Neutrophil (primary cell): ENCODE measurements at regions not wholly inside any gene's neighbourhood (a gene's known extent, or its start where the extent isn't known, plus 50 kb on each side); places are given as distances from the start of the nearest gene placed in this dataset.

ENCODE experiments used
- H3K27ac ChIP-seq: fragments of 200-600 bp; sonication (generic); 2 replicates; pipeline ENCODE4 v1.5.1; 2016; ENCODE audit warnings: mild to moderate bottlenecking, moderate library complexity
- H3K27me3 ChIP-seq: fragments of 200-600 bp; sonication (generic); 2 replicates; pipeline ENCODE4 v1.6.0; 2016; ENCODE audit warnings: mild to moderate bottlenecking
- H3K36me3 ChIP-seq: fragments of 200-600 bp; sonication (generic); 2 replicates; pipeline ENCODE4 v1.5.1; 2017
- H3K4me1 ChIP-seq, 2 experiments: fragments of 200-600 bp in 1 of 2; sonication (generic) in 1 of 2; 1 replicate in 1 of 2; 2 replicates in 1 of 2; pipeline versions ENCODE4 v1.5.1 to v1.6.1; 2013 to 2016; ENCODE audit warnings: low read depth in 1 of 2, low read length in 1 of 2, mild to moderate bottlenecking in 1 of 2, moderate library complexity in 1 of 2; ENCODE audit not compliant: control insufficient read depth in 1 of 2, insufficient read depth in 1 of 2
- H3K4me3 ChIP-seq, 2 experiments: fragments of 200-600 bp in 1 of 2; sonication (generic) in 1 of 2; 1 replicate in 1 of 2; 2 replicates in 1 of 2; pipeline ENCODE4 v1.5.1; 2013 to 2016; ENCODE audit warnings: low read depth in 1 of 2, low read length in 1 of 2, mild to moderate bottlenecking in 1 of 2, moderate library complexity in 1 of 2
- H3K9me3 ChIP-seq: fragments of 200-600 bp; sonication (generic); 2 replicates; pipeline ENCODE4 v1.5.1; 2016
- TF ChIP-seq, protein P1 (sequence below): fragments of 200-600 bp; sonication (generic); IDR thresholded peaks from 2 replicates; pipeline ENCODE4 v1.5.1; 2016; ENCODE audit warnings: antibody characterized with exemption

DNA sequence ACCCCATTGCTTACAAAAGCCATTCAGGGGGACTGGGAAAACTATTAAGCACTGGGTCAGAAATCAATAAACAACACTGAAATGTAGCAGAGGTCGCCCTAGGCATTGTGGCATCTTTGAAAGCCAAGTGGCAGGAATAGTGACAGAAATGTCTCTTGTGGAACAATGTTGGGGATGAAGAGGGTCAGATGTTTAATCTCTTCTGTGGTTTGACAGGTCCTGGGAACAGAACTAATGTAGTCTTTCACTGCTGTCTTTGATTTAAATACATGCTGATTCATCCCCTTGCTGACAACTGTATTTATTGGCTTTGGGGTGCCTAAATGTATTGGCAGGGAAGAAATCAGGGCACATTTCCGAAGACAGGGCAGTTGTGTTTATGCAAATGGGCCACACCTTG lies 194.8 kb downstream of the ATG4C start:
- Histone ChIP-seq H3K36me3 (no peaks in the 10 kb centered on the region), H3K4me3 (no peak overlapping the region), H3K27me3 (peaks cover 6% of the 10 kb centered on the region), H3K4me1 (no peaks in the 10 kb centered on the region), H3K9me3 (no peaks in the 10 kb centered on the region), H3K27ac (no peak overlapping the region)
- TF ChIP-seq, protein P1, sequence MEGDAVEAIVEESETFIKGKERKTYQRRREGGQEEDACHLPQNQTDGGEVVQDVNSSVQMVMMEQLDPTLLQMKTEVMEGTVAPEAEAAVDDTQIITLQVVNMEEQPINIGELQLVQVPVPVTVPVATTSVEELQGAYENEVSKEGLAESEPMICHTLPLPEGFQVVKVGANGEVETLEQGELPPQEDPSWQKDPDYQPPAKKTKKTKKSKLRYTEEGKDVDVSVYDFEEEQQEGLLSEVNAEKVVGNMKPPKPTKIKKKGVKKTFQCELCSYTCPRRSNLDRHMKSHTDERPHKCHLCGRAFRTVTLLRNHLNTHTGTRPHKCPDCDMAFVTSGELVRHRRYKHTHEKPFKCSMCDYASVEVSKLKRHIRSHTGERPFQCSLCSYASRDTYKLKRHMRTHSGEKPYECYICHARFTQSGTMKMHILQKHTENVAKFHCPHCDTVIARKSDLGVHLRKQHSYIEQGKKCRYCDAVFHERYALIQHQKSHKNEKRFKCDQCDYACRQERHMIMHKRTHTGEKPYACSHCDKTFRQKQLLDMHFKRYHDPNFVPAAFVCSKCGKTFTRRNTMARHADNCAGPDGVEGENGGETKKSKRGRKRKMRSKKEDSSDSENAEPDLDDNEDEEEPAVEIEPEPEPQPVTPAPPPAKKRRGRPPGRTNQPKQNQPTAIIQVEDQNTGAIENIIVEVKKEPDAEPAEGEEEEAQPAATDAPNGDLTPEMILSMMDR = no peak

DNA sequence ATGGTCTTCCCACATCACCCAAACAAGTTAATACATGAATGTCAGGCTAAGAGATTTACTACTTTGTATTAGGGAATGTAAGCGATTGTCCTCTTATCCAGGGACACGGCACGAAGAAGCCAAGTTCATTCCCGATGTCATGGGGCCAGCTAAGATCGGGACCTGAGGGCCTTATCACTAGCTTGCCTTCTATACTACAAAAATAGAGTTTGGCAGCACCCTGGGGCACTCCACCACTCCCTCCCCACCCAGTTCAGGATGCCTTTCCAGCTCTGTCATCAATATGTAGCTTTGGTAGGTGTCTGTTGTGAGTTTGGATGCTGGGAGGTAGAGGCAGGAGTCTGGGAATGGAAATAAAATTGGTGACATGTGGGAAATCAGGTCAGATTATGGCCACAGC lies 197.5 kb downstream of the ATG4C start:
- TF ChIP-seq, protein P1 = no peak
- H3K36me3 ChIP-seq = no peaks in the 10 kb centered on the region
- no peak overlapping the region for H3K27ac ChIP-seq
- no peaks in the 10 kb centered on the region for H3K4me1 ChIP-seq
- H3K4me3 ChIP-seq = no peak overlapping the region
- no peaks in the 10 kb centered on the region for H3K9me3 ChIP-seq
- H3K27me3 ChIP-seq = peaks cover 6% of the 10 kb centered on the region

DNA sequence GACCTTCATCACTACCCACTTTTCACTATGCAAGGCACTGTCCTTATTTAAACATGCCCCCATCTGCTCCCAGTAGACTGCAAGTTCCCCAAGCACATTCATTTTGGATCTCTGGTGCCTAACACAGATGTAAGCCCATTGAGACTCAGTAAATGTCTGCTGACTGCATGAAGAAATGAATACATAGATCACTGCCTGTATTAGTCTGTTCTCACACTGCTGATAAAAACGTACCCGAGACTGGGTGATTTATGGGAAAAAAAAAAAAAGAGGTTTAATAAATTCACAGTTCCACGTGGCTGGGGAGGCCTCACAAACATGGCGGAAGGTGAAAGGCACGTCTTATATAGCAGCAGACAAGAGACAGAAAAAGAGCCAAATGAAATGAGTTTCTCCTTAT lies 204.9 kb downstream of the ATG4C start:
- TF ChIP-seq, protein P1 = no peak
- H3K27ac ChIP-seq = no peak overlapping the region
- H3K9me3 ChIP-seq = no peaks in the 10 kb centered on the region
- no peaks in the 10 kb centered on the region for H3K4me1 ChIP-seq
- no peak overlapping the region for H3K4me3 ChIP-seq
- H3K36me3 ChIP-seq = no peaks in the 10 kb centered on the region
- H3K27me3 ChIP-seq = peaks cover 3% of the 10 kb centered on the region

DNA sequence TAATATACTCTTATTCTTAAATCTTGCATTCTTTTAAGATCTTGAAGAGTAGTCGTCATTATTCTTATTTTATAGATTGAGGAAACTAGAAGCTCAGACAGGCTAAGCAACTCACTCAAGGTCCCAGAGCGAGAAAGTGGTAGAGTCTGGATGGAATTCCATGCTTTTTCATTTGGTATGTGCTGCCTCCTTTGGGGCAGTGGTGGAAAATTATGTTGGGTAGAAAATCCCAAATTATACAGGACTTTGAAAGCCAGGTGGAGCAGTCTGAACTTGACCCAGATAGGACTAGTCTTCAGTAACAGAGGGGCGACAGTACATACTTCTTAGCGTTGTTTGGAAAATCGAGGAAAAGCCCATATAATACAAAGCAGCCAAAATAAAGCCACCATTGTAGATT lies 205.6 kb downstream of the ATG4C start:
- Histone ChIP-seq H3K27ac (no peak overlapping the region), H3K27me3 (peaks cover 3% of the 10 kb centered on the region)
- TF ChIP-seq, protein P1 = no peak

DNA sequence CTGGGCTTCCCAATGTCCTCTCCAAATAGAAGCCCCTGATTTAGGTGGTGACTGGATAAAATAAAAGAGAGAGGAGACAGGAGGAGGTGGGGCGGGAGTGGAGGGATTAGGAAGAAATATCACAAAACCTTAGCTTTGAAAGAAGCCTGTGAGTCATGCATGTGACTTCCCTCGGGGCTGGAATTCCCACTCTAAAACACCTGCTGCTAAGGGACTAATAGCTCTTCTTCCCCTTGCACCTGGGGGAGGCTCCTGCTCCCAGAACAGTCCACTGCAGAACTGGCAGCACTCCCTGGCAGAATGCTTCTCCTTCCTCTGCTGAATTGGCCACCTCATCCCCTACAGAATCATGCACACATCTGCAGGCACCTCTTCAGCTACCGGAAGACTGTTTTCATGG lies 207.2 kb downstream of the ATG4C start:
- TF ChIP-seq, protein P1 = no peak
- H3K4me1 ChIP-seq = no peaks in the 10 kb centered on the region
- no peak overlapping the region for H3K4me3 ChIP-seq
- peaks cover 3% of the 10 kb centered on the region for H3K27me3 ChIP-seq
- H3K9me3 ChIP-seq = no peaks in the 10 kb centered on the region
- H3K27ac ChIP-seq = no peak overlapping the region
- H3K36me3 ChIP-seq = no peaks in the 10 kb centered on the region

More for the DNA sequence above, 205.6 kb downstream of the ATG4C start:
- Histone ChIP-seq H3K9me3 (no peaks in the 10 kb centered on the region), H3K4me3 (no peak overlapping the region), H3K4me1 (no peaks in the 10 kb centered on the region), H3K36me3 (no peaks in the 10 kb centered on the region)

DNA sequence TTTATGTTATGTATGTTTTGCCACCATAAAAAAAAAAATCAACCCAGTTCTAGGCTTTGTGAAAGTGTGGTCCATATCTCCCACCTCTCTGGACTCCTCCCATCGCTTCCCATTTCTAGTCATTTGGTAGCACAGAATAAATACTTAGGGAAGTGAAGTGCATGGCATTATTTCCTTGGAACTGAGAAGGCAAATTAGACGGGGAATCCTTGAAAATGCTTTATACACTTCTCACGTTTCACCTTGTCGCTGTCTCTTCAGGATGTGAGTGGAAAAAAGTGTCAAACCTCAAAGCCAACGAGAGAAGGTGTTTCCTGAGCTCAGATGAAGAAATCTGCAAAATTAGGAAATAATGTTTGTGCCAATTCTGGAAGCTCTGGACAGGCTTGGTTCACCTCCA lies 209.9 kb downstream of the ATG4C start:
- TF ChIP-seq, protein P1 = no peak
- Histone ChIP-seq H3K27me3 (peaks cover 20% of the 10 kb centered on the region), H3K27ac (no peak overlapping the region), H3K9me3 (no peaks in the 10 kb centered on the region), H3K36me3 (no peaks in the 10 kb centered on the region), H3K4me1 (no peaks in the 10 kb centered on the region), H3K4me3 (no peak overlapping the region)
